NOMO-1 treated with DMSO at 0.1 percent for 48 hours (cell line): ENCODE measurements at regions not wholly inside any gene's neighbourhood (a gene's known extent, or its start where the extent isn't known, plus 50 kb on each side); places are given as distances from the start of the nearest gene placed in this dataset.

Experiments
- DNase-seq: peaks from one replicate; lab custom pipeline; 2025; ENCODE audit not compliant: unreplicated experiment; lab: John Stamatoyannopoulos, UW

- DNase-seq, result no peak
Measured at GRCh38 chr5:56288873-56289601, 55.9 kb upstream of the ANKRD55 start.

GRCh38 chr5:56286015-56286884 lies 53.1 kb upstream of the ANKRD55 start:
- DNase-seq, result no peak

- no peak for DNase-seq
Measured at GRCh38 chr5:56282951-56283350, 49.8 kb upstream of the ANKRD55 start.
